A549 (cell line): ENCODE measurements at regions not wholly inside any gene's neighbourhood (a gene's known extent, or its start where the extent isn't known, plus 50 kb on each side); places are given as distances from the start of the nearest gene placed in this dataset.

Experiments
- BCL3 ChIP-seq: fragments of >200 bp; sonication (Bioruptor Twin); formaldehyde crosslinking; IDR thresholded peaks from 3 replicates; pipeline ENCODE4 v1.6.1; 2016
- CTCF ChIP-seq: fragments of >200 bp; sonication (Bioruptor Twin); formaldehyde crosslinking; IDR thresholded peaks from 3 replicates; pipeline ENCODE4 v1.5.1; 2016

DNA sequence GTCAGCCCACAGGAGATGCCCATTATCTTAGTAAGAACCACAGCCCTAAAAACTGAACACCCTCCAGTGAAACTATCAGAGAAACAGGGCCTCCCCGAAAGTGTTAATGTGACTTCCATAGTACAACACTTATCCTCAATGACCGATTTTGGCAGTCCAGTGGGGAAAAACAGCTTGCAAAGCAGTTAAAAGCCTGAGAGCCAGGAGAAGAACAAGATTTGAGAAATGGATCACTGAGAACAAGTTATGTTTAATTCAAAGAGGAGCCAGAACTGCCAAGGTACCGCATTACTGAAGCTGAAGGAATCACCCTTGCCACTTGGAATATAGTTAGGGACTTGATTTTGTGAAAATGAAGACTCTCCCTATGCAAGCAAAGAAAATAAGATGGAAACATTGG lies 236.9 kb downstream of the QKI start:
- TF ChIP-seq CTCF (no peak), BCL3 (no peak)
